ENCODE measurements at regions not wholly inside any gene's neighbourhood (a gene's known extent, or its start where the extent isn't known, plus 50 kb on each side); places are given as distances from the start of the nearest gene placed in this dataset.
"Not testable (repeated sequence)": the region's sequence is repeated elsewhere in the genome, so short reads cannot be mapped to it uniquely, and the experiment has no call there.

GRCh38 chr6:991192-991591 lies 298.3 kb upstream of the EXOC2 start:
- TF ChIP-seq CTCF (IDR thresholded peaks at IDR 0.05; ENCODE audit: unreplicated experiment), result no peak
- intact Hi-C loops (cut with micrococcal nuclease; ENCODE audit: unreplicated experiment), result no loop called here
- no TSS peak for BruUV-seq (replicated peaks)
- Mint-ChIP-seq H3K4me3 (ENCODE audit: low read depth, unreplicated experiment) (no peak overlapping the region), H3K36me3 (ENCODE audit: insufficient read depth, unreplicated experiment) (no peaks in the 10 kb centered on the region), H3K27ac (ENCODE audit: unreplicated experiment) (no peak overlapping the region), H3K4me1 (ENCODE audit: low read depth, unreplicated experiment) (no peaks in the 10 kb centered on the region), H3K9me3 (ENCODE audit: low read depth, unreplicated experiment) (peaks cover 8% of the 10 kb centered on the region), H3K27me3 (ENCODE audit: unreplicated experiment) (no peaks in the 10 kb centered on the region)
- CTCF ChIA-PET, result no interaction called here
- no peak for DNase-seq

- H3K4me1 Mint-ChIP-seq (ENCODE audit: low read depth, unreplicated experiment), result peaks cover 5% of the 10 kb centered on the region
- no peak overlapping the region for H3K27ac Mint-ChIP-seq (ENCODE audit: unreplicated experiment)
- intact Hi-C loops (cut with micrococcal nuclease; ENCODE audit: unreplicated experiment), result no loop called here
- CTCF ChIA-PET, result interaction anchor here (0.6 kb wide), 1 partner anchor 20 kb away, joined by 5 read pairs; no protein-coding TSS in a partner anchor
- no peak overlapping the region for H3K4me3 Mint-ChIP-seq (ENCODE audit: low read depth, unreplicated experiment)
- H3K9me3 Mint-ChIP-seq (ENCODE audit: low read depth, unreplicated experiment), result peaks cover 3% of the 10 kb centered on the region
- DNase-seq, result no peak
- TF ChIP-seq CTCF (IDR thresholded peaks at IDR 0.05; ENCODE audit: unreplicated experiment), result no peak
- H3K36me3 Mint-ChIP-seq (ENCODE audit: insufficient read depth, unreplicated experiment), result no peaks in the 10 kb centered on the region
- no TSS peak for BruUV-seq (replicated peaks)
- no peaks in the 10 kb centered on the region for H3K27me3 Mint-ChIP-seq (ENCODE audit: unreplicated experiment)
Observed at GRCh38 chr6:984031-984430, 291.1 kb upstream of the EXOC2 start.

- no TSS peak for BruUV-seq (replicated peaks)
- Mint-ChIP-seq H3K27me3 (ENCODE audit: unreplicated experiment) (no peaks in the 10 kb centered on the region), H3K4me1 (ENCODE audit: low read depth, unreplicated experiment) (peaks cover 12% of the 10 kb centered on the region), H3K4me3 (ENCODE audit: low read depth, unreplicated experiment) (no peak overlapping the region), H3K9me3 (ENCODE audit: low read depth, unreplicated experiment) (peaks cover 6% of the 10 kb centered on the region), H3K36me3 (ENCODE audit: insufficient read depth, unreplicated experiment) (no peaks in the 10 kb centered on the region), H3K27ac (ENCODE audit: unreplicated experiment) (no peak overlapping the region)
- DNase-seq, result no peak
- intact Hi-C loops (cut with micrococcal nuclease; ENCODE audit: unreplicated experiment), result no loop called here
- CTCF ChIA-PET, result no interaction called here
- TF ChIP-seq CTCF (IDR thresholded peaks at IDR 0.05; ENCODE audit: unreplicated experiment), result no peak
Observed at GRCh38 chr6:978937-979685, 286.2 kb upstream of the EXOC2 start.

GRCh38 chr6:977226-977625 lies 284.3 kb upstream of the EXOC2 start:
- H3K9me3 Mint-ChIP-seq (ENCODE audit: low read depth, unreplicated experiment); H3K27me3 Mint-ChIP-seq (ENCODE audit: unreplicated experiment); DNase-seq; H3K4me3 Mint-ChIP-seq (ENCODE audit: low read depth, unreplicated experiment); BruUV-seq (replicated peaks); CTCF ChIA-PET; H3K36me3 Mint-ChIP-seq (ENCODE audit: insufficient read depth, unreplicated experiment); intact Hi-C loops (cut with micrococcal nuclease; ENCODE audit: unreplicated experiment); H3K27ac Mint-ChIP-seq (ENCODE audit: unreplicated experiment): not testable (repeated sequence)
- peaks cover 12% of the 10 kb centered on the region for H3K4me1 Mint-ChIP-seq (ENCODE audit: low read depth, unreplicated experiment)

GRCh38 chr6:971981-972640 lies 279.2 kb upstream of the EXOC2 start:
- peak; percentile 24 for DNase-seq
- no peaks in the 10 kb centered on the region for H3K36me3 Mint-ChIP-seq (ENCODE audit: insufficient read depth, unreplicated experiment)
- H3K27ac Mint-ChIP-seq (ENCODE audit: unreplicated experiment), result peak overlapping the region; percentile 42
- no peaks in the 10 kb centered on the region for H3K27me3 Mint-ChIP-seq (ENCODE audit: unreplicated experiment)
- H3K9me3 Mint-ChIP-seq (ENCODE audit: low read depth, unreplicated experiment), result peaks cover 6% of the 10 kb centered on the region
- CTCF ChIA-PET, result interaction anchor here (1.2 kb wide), 1 partner anchor 14 kb away, joined by 3 read pairs; no protein-coding TSS in a partner anchor
- no peaks in the 10 kb centered on the region for H3K4me1 Mint-ChIP-seq (ENCODE audit: low read depth, unreplicated experiment)
- H3K4me3 Mint-ChIP-seq (ENCODE audit: low read depth, unreplicated experiment), result peak overlapping the region; percentile 9
- BruUV-seq (replicated peaks), result no TSS peak
- no peak for TF ChIP-seq CTCF (IDR thresholded peaks at IDR 0.05; ENCODE audit: unreplicated experiment)
- intact Hi-C loops (cut with micrococcal nuclease; ENCODE audit: unreplicated experiment), result no loop called here
